GM18858 (cell line): ENCODE measurements at regions not wholly inside any gene's neighbourhood (a gene's known extent, or its start where the extent isn't known, plus 50 kb on each side); places are given as distances from the start of the nearest gene placed in this dataset.
A peak's percentile ranks its signal among the peaks of the same experiment; 100 is the strongest.
"Not testable (repeated sequence)": the region's sequence is repeated elsewhere in the genome, so short reads cannot be mapped to it uniquely, and the experiment has no call there.

Source experiments
- ATAC-seq: cut with Tn5 transposase; IDR thresholded peaks from one replicate; pipeline ENCODE4 v1.9.1; 2021; ENCODE audit not compliant: unreplicated experiment

- peak; percentile 50 for ATAC-seq
These were observed 891.6 kb upstream of the CRIM1 start for GRCh38 chr2:35463805-35464596.

GRCh38 chr2:35462226-35462998 is 893.2 kb upstream of the CRIM1 start:
- no peak for ATAC-seq

- ATAC-seq = no peak
These were observed 894.2 kb upstream of the CRIM1 start for GRCh38 chr2:35461406-35461805.

GRCh38 chr2:35454966-35455638 is 900.5 kb upstream of the CRIM1 start:
- no peak for ATAC-seq

GRCh38 chr2:35447821-35448220 is 907.8 kb upstream of the CRIM1 start:
- ATAC-seq = no peak

GRCh38 chr2:35447215-35447614 is 908.4 kb upstream of the CRIM1 start:
- no peak for ATAC-seq

- ATAC-seq = no peak
These were observed 912.5 kb upstream of the CRIM1 start for GRCh38 chr2:35443087-35443486.

- not testable (repeated sequence) for ATAC-seq
These were observed 914.0 kb upstream of the CRIM1 start for GRCh38 chr2:35441575-35441974.

GRCh38 chr2:35440308-35440707 is 915.3 kb upstream of the CRIM1 start:
- ATAC-seq = not testable (repeated sequence)

GRCh38 chr2:35436893-35437292 is 918.7 kb upstream of the CRIM1 start:
- not testable (repeated sequence) for ATAC-seq

- ATAC-seq = peak; percentile 59
These were observed 927.0 kb upstream of the CRIM1 start for GRCh38 chr2:35428548-35428947.

- ATAC-seq = no peak
These were observed 934.1 kb upstream of the CRIM1 start for GRCh38 chr2:35421485-35421884.

GRCh38 chr2:35417293-35417692 is 938.3 kb upstream of the CRIM1 start:
- ATAC-seq = no peak

GRCh38 chr2:35416391-35417140 is 939.0 kb upstream of the CRIM1 start:
- ATAC-seq = no peak

GRCh38 chr2:35415942-35416341 is 939.6 kb upstream of the CRIM1 start:
- no peak for ATAC-seq

- ATAC-seq = no peak
These were observed 940.3 kb upstream of the CRIM1 start for GRCh38 chr2:35415282-35415681.

- ATAC-seq = peak; percentile 69
These were observed 945.0 kb upstream of the CRIM1 start for GRCh38 chr2:35410431-35411061.

GRCh38 chr2:35409762-35410161 is 945.8 kb upstream of the CRIM1 start:
- ATAC-seq = no peak

GRCh38 chr2:35408320-35408719 is 947.3 kb upstream of the CRIM1 start:
- no peak for ATAC-seq

GRCh38 chr2:35391736-35392442 is 963.7 kb upstream of the CRIM1 start:
- ATAC-seq = no peak
